Panc1 (cell line): ENCODE measurements at regions not wholly inside any gene's neighbourhood (a gene's known extent, or its start where the extent isn't known, plus 50 kb on each side); places are given as distances from the start of the nearest gene placed in this dataset.

Source experiments
- CTCF ChIP-seq: fragments of 450-650 bp; IDR thresholded peaks from 2 replicates; pipeline ENCODE4 v1.5.1; 2017; ENCODE audit warnings: mild to moderate bottlenecking
- POLR2AphosphoS5 ChIP-seq: IDR thresholded peaks from 2 replicates; pipeline ENCODE4 v1.6.1; 2012; ENCODE audit warnings: mild to moderate bottlenecking, low read depth, low read length, moderate library complexity

- no peak for TF ChIP-seq CTCF
- TF ChIP-seq POLR2AphosphoS5, result no peak
Measured at GRCh38 chr5:54383941-54384340, 71.6 kb upstream of the HSPB3 start.
